NCI-H2081 treated with DMSO at 0.1 percent for 48 hours (cell line): ENCODE measurements at regions not wholly inside any gene's neighbourhood (a gene's known extent, or its start where the extent isn't known, plus 50 kb on each side); places are given as distances from the start of the nearest gene placed in this dataset.

Source experiments
- DNase-seq: peaks from one replicate; lab custom pipeline; 2025; lab: John Stamatoyannopoulos, UW

DNA sequence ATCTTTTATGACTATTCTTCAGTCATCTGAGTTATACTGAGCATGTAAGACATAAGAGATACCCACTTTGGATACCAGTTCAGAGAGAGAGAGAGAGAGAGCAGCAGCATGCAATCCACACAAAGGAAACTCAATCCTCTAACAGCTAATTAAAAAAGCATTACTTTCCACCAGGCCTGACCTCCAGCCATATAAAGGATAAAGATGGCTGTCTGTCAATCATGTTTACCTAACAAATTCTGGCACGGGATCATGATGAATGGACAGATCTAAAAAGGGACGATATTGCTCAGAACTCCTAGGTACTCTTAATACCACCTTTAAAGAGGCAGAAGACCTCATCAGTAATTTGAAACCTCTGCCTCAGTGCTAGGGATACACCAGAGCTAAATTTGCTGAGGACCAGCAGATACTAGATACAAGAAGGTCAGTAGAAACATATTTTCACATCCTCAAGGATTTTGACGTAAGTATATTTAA lies 159.2 kb downstream of the RPS12 start:
- DNase-seq = peak; percentile 6

DNA sequence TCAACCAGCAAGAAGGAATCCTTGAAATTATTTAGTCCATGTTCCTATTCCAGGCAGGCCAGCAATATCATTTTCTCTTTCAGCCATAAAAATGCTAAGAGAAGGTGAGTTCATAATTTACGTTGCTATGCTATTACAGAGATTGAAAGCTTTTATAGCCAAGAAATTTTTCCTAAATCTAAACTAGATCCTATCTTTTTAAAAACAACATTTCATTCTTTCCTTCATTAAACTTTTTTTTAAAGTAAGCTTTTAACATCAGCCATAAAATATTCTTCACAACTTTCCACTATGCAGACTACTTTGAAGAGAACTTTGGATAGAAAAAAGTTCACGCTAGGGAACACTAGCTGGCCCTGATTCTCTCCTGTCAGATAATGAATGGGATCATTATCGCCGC lies 159.8 kb downstream of the RPS12 start:
- no peak for DNase-seq

DNA sequence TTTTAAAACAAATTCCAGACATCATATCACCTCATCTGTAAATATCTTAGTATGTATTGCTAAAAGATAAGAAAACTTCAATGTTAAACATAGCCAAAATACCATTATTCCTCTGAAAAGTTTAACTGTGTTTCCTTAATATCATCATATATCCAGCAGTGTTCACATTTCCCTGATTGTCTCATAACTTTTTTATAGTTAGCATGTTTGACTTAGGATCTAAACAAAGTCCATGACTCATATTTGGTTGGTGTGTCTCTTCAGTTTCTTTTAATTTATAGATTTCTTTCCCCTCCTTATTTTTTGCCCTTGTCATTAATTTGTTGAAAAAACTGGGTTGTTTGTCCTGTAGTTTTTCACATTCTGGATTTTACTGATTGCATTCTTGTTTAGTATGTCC lies 163.0 kb downstream of the RPS12 start:
- DNase-seq = no peak

DNA sequence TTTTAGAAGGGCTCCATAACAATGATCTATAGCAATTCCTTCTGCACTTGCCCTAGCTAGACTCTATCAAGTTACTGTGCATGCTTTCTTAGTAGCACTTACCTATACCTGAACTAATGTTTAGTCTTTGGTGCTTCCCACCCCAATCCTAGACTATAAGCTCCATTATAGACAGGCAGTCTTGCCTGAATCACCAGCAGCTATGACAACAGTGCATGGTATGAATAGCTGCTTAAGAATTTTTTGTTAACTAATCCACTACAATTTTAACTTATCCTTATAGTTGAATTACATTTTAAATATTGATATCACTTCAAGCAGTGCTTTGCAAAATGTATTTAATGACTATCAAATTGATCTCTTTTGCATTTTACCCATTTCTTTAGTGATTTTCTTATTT lies 164.3 kb downstream of the RPS12 start:
- DNase-seq = no peak

DNA sequence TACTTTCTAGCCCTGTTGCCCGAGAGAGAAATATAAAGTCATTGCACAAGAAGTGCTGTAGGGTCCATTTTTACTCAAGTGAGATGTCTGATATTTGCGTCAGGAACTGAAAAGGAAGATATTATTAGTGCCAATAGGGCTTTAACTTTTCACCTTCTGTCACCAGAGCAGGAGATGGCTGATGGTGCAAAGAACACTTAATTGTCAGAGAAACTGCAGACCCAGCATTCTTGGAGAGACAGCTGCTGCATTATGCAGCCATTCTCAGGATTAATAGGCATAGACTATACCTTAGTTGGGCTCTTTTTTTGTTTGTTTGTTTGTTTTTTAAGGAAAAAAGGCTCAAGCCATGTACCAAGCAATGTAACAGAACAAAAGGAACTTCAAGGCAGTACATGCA lies 179.4 kb downstream of the RPS12 start:
- no peak for DNase-seq

DNA sequence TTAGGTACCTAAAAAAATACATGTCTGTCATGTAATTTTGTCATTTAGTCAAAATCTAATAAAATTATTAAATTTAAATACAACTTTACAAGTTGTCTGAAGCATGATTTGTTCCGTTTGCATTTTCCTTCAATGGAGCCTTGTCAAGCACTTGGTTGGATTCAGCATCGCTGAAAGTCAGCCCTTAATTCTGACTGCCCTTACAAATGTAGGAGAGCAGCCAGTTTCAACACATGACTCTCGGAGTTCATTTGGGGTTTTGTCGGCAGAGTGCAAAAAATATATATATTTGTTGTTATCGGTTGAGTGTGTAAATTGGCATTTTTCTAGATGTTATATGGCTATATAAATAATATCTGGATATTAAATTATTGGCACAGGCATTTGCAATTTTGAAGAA lies 180.6 kb downstream of the RPS12 start:
- no peak for DNase-seq

DNA sequence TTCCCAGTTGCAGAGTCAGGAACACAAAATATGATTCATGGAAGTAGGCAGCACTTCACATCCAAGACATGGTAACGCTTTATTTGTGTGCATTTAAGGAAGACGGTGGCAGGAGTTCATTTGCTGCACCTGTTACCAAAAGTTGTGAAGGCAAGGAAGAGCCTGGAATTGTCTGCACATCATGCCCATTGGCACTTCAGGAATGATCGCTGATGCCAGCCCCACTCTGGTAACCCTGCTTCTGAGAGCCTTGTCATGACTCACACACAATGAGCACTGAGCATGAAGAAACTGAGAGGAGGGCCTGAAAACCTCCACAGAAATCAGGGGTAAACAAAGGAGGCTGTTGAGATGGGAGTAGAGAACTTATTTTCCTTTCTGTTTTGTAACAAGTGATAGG lies 181.1 kb downstream of the RPS12 start:
- no peak for DNase-seq

DNA sequence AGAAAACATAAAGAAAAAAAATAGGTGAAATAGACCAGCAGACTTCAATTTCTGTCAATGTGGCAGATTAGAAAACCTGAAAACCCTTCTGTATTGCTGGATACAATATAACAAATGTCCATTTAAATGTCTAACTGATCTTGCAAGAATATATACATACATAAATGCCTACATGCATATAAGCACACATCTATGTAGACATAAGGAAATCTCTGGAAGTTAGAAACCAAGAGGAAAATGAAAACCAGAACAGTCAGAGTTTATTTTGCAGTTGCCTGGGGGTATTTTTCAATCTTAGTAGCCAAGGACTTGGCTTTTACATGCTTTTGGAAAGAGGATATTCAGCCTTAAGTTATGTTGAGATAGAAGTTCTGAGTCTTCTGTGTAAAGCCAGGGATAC lies 184.0 kb downstream of the RPS12 start:
- DNase-seq = no peak

DNA sequence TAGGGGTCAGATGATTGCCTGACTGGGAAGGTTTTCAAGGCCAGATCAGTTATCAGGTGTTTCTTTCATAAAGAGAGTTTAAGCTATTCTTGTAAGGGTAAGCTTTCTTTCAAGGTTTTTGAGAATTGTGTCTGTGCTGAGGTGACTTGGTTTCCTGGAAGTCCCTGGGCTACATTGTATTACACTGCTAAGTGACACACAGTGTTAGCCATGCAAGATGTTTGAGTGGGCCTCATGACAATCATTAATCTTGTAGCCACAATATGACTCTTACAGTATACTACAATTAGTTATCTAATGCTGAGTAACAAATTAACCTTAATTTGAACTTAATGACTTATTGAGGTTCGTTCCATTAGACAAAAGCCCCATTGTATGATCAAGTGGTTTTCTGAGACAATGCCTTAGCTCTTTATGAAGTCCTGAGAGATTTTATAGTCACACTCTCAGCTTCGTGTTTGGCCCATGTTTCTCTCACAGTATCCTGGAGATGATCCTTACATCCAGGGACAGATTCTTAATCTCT lies 186.7 kb downstream of the RPS12 start:
- DNase-seq = no peak

DNA sequence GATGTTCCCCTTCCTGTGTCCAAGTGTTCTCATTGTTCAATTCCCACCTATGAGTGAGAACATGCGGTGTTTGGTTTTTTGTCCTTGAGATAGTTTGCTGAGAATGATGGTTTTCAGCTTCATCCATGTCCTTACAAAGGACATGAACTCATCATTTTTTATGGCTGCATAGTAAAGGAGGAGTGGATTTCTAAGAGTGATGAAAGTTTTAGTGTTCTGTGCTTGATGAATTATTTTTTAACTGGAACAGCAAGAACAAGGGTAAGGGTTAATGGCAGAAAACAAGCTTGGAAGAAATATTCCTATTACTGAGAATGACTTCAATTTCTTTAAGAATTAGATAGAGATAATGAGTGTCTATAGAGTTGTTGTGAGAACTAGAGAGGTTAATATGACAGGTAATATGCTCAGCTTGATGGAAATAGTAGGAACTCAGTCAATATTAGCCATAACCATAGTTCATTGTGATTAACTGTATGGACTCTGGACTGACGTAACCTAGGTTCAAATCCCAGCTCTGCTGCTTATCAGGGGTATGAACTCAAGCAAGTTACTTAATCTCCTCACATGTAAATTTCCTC lies 190.0 kb downstream of the RPS12 start:
- DNase-seq = no peak

DNA sequence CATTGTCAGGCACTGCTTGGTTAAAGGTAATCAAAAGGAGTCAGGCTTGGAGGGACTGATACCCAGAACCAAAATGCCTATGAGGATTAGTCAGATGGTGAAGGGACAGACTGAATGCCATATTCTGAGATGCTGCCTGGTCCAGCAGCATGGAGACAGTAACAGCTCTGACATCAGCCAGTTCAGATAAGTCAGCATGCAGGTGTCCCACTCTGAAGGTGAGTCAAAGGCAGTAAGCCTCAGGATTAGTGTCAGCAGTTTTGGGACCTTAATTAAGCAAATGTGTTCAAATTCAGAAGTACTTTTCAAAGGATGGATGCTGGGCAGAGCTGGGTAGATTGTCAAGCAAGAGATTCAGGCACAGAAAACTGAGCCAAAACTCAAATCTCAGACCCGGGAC lies 198.4 kb downstream of the RPS12 start:
- DNase-seq = no peak

DNA sequence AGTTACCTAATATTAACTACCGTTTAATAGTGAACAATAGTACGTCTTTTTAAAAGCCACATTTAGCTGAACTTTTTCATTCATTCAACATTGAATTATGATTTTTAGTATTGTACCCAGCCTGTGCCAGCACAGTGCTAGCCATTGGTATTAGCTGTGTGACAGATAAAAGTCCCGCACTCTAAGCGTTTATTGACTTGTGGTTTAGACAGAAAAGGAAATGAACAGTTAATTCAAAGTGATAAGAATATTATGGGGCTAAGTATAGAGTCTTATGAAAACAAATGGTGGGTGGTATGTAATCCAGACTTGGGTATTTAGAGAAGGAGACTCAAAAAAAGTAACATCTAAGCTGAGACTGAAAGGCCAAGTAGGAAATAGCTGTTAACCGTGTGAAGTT lies 202.3 kb downstream of the RPS12 start:
- DNase-seq = no peak

DNA sequence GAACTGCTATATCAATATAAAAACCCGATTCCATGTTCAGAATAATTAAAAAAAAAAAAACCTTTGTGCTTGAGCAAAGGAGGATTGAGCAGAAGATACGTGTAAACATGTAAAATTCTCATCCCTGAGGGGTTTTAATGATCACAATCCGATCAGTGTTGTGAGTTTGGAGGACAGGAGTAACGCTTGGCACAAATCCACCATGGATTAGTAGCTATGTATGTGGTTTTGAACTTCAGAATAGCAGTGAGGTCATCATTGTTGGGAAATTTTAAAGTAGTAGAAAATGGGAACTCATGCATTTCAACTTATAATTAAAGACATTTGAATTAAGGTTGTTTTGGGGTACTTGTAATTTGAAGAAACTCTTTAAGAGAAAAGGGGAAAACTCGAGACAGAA lies 203.2 kb downstream of the RPS12 start:
- no peak for DNase-seq

DNA sequence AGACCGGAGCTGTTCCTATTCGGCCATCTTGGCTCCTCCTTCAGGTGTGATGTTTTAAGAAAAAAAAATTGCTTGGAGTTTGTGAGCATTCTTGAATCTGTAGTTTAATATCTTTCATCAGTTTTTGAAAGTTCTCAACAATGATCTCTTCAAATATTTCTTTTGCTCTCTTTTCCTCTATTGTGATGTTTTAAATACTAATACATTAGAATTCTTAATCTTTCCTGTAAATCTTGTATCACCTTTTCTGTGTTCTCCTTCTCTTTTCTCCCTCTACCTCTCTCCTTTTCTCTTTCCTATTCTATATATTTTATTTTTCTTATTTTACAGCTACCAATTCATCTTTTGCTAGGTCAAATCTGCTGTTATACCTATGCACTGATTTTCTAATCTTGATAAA lies 212.3 kb downstream of the RPS12 start:
- no peak for DNase-seq

DNA sequence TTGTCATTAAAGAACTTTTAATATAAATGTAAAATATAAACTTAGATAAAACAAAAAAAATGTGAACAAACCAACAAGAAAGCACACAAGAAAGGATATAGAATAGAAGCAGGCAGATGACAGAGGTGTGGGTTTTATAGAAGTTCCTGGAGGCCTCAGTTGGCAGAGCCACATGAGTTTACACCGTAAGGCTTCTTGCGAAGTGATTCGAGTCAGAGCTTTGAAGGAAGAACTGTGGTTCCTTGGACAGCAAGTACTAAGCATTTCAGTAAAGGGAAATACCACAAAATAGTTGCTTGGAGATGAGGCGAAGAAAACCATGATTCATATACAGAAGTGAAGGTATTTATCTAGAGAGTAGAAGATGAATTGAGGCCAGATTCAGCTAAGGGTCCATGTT lies 207.9 kb upstream of the EYA4 start:
- no peak for DNase-seq

DNA sequence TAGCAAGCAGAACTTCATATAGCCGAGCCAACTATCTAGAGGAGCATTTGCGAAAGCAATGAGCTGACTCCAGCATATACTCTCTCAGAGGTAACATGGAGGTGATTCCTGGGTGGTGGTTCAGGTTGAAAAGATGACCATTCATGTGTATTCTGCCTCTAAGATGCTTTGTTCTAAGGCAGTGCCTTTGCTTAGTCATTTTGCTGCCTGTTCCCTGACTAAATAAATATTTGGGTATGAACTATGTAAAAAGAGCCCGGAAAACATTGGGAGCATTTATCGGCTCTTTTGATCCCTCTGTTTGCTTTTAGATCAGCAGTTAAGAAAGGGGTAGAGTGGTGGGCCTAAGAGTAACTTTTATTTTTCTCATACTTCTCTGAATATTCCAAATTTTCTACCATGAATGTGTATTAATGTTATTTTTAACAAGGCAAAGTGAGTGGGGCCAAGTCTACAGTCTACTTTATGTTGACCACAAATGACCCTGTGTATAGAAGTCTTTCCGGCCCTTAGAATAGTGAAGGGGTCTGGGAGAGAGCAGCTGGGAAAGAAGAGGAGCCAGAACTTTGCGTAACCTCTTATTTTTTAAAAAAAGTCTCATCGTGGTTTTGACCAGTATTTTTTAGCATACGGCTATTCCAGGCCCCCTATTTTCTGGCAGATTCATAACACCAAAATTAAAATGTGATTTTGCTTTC lies 206.5 kb upstream of the EYA4 start:
- no peak for DNase-seq

DNA sequence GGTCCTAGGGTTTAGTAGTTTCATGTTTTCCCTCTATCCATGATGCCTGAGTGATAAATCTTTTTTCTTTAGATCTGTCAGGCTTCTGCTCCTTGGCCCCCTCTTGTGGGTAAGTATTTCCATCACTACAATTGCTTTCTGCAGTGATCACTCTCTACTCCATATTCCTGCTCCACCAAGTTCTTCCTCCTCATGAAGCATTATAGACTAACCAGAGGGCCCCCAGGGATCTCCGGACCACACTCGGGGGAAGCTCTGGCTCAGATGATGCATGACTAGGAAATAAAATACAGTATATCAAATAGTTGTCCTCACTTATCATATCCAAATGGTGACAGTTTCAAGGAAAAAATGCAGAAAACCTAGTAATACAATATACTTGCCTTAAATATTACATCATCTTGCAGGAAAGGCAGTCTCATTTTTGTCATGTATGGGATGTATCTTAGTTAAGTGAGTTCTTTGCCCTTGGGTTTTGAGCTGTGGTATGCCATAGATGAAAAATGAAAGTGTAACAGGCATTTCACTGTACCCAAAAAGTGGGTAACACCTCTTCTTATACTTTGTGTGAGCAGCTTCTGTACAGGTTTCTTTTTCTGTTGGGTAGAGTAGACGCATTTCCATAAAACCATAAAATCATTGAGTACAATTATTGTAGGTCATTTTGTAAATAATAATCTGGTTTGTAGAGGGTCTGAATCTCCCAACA lies 200.9 kb upstream of the EYA4 start:
- DNase-seq = no peak

DNA sequence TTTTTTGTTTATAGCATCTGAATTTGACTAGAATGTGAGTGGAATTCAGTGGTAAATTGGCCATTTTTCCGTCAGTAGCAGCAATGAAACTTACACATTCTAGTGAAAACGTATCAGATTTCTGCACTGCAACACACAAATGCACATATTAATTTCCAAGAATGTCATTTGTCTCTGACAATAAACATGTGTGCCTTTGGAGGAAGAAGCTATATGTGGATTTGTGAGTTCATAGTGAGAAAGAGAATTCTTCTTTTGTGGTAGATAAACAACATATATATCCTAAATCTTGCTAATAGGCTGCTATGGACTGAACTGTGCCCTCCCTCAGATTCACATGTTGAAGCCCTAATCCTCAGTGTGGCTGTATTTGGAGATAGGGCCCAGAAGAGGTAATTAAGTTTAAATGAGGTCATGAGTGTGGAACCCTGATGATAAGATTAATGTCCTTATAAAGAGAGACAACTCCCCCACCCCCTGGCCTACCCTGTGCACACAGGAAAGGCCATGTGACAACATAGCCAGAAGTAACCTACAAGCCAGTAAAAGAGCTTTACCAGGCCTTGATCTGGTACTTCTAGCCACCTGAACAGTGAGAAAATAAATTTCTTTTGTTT lies 200.2 kb upstream of the EYA4 start:
- DNase-seq = no peak

DNA sequence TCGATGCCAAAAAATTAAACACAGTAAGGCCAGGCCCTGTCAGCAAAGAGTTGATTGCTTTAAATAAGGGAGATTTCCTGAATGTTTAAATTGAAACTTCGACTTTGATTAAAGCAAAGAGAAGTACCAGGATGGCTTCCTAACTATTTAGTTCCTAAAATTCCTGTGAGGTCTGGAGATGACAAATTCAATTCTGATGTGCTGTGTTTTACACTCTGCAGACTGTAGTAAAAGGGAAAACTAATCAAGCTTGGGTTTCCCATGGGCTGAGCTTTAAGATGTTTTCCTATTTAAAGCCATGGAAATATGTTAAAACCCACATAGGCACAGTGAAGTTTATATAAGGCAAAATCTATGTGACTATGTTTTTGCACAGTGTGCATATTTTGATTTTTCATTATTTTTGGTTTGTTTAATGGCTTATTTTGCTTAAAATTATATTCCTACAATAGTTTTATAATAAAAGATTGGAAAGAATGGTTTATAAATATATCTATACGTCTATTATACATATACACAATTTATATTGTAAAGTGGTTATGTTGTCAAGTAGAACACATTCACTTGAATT lies 198.5 kb upstream of the EYA4 start:
- DNase-seq = no peak

DNA sequence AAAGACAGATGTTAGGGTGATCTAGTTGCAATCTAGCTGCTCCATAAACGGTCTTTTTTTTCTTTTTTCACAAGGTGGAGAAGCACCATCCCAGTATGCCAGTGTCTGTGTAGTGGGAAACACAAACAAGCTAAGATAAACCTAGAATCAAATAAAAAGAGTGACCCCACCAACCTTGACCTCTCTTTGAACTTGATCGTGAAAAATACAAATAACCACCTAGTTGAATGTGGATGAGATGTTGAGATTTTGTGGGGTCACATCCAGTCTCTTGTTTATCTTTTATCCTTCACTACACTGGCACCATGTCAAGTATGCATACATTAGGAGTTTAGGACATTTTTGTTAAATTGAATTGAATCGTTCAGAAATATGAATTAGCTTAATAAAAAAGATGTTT lies 194.6 kb upstream of the EYA4 start:
- no peak for DNase-seq

DNA sequence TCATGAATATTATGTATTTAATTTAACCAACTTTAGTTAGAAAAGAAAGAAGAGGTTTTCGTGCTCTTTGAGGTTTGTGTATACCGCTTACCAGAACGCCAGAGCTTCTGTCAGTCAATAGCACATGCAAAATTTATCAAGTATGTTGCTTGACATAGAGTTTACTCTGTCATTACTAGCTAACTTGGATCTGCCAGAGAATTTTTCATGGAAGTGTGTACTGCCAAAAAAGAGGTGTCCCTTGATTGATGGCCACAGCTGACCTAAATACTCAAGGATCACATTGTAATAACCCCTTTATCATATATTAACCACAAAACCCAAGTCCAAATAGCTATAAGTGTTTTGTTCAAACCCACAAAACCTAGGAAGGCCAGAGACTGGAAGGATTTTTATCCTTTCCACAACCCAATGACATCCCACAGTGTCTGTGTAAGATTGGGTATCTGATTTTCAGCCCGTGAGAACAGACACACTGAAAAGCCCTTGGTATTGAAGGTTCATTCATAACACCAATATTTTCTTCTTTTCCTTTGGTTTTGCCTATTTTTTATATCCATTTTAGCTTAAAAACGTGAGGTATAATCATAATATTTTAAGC lies 194.0 kb upstream of the EYA4 start:
- no peak for DNase-seq

DNA sequence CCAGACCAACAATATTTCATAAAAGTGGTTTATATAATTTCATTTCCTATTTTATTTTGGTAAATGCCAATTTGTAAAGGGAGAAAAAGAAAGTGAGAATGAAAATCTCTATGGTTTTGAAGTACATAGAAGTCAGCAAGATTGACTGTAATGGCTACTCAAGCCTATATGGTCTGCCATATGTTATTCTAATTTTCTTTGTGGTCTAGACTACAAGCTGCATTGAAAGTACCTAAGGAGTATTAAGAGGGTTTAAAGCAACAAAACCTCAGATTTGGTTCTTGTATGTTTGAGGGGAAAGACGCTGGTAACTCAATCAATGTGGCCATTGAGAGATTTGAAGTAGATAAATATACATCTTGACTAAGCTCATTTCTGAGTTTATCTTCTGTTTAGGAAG lies 193.5 kb upstream of the EYA4 start:
- DNase-seq = no peak
